Breast epithelium (tissue), 3 donors: ENCODE measurements at regions not wholly inside any gene's neighbourhood (a gene's known extent, or its start where the extent isn't known, plus 50 kb on each side); places are given as distances from the start of the nearest gene placed in this dataset.

ENCODE experiments used
- POLR2A ChIP-seq: fragments of 450-650 bp; IDR thresholded peaks from one replicate; pipeline ENCODE4 v1.6.1; 2016; ENCODE audit warnings: antibody characterized with exemption, mild to moderate bottlenecking, moderate library complexity
- TF ChIP-seq, protein P1 (sequence below), 3 donors: fragments of 450-650 bp; IDR thresholded peaks; one replicate each; pipeline ENCODE4 v1.5.1; 2016 to 2017; ENCODE audit warnings: antibody characterized with exemption in 3 of 3, mild to moderate bottlenecking in 3 of 3, moderate library complexity in 3 of 3

DNA sequence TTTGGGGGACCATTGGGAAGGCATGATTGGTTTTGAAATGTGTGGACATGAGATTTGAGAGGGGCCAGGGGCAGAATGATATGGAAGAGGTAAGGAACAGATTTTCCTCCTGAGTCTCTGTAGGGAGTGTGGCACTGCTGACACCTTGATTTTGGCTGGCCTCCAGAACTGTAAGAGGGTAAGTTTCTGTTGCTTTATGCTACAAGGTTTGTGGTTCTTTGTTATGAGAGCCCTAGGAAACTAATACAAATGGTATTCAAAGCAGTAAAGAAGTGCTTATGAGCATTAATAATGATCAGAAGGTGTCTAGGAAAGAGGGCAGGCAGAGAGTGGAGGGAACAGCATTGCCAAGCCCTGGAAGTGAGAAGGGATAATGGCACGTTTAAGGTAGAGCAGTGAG lies 574.3 kb upstream of the NXPH2 start:
- no peak for TF ChIP-seq POLR2A
- TF ChIP-seq, protein P1, sequence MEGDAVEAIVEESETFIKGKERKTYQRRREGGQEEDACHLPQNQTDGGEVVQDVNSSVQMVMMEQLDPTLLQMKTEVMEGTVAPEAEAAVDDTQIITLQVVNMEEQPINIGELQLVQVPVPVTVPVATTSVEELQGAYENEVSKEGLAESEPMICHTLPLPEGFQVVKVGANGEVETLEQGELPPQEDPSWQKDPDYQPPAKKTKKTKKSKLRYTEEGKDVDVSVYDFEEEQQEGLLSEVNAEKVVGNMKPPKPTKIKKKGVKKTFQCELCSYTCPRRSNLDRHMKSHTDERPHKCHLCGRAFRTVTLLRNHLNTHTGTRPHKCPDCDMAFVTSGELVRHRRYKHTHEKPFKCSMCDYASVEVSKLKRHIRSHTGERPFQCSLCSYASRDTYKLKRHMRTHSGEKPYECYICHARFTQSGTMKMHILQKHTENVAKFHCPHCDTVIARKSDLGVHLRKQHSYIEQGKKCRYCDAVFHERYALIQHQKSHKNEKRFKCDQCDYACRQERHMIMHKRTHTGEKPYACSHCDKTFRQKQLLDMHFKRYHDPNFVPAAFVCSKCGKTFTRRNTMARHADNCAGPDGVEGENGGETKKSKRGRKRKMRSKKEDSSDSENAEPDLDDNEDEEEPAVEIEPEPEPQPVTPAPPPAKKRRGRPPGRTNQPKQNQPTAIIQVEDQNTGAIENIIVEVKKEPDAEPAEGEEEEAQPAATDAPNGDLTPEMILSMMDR (IDR thresholded peaks at IDR 0.05): no peak
